ENCODE measurements at regions not wholly inside any gene's neighbourhood (a gene's known extent, or its start where the extent isn't known, plus 50 kb on each side); places are given as distances from the start of the nearest gene placed in this dataset.

GRCh38 chr18:39555496-39555895 is 1989.9 kb upstream of the CELF4 start:
- Histone ChIP-seq H3K36me3 (no peaks in the 10 kb centered on the region), H3K27ac (no peak overlapping the region), H3K9me3 (no peaks in the 10 kb centered on the region), H3K4me3 (no peak overlapping the region), H3K4me1 (ENCODE audit: insufficient read depth) (no peaks in the 10 kb centered on the region), H3K27me3 (no peaks in the 10 kb centered on the region)
- no peak for DNase-seq
- TF ChIP-seq CTCF (IDR thresholded peaks at IDR 0.05) = no peak
- no peak for TF ChIP-seq EP300 (IDR thresholded peaks at IDR 0.05)
- no peak for TF ChIP-seq POLR2A (IDR thresholded peaks at IDR 0.05)
- intact Hi-C loops (cut with DNase I) = no loop called here
- 80 to 83% (median 81%) methylated on average over 1 of the region's 1 CpG for WGBS, 3 donors

GRCh38 chr18:39550701-39551100 is 1985.1 kb upstream of the CELF4 start:
- intact Hi-C loops (cut with DNase I) = no loop called here
- TF ChIP-seq CTCF (IDR thresholded peaks at IDR 0.05) (no peak), POLR2A (IDR thresholded peaks at IDR 0.05) (no peak), EP300 (IDR thresholded peaks at IDR 0.05) (no peak)
- no peaks in the 10 kb centered on the region for H3K36me3 ChIP-seq
- WGBS, 3 donors = 85 to 93% (median 91%) methylated on average over 2 of the region's 2 CpGs
- DNase-seq = no peak
- no peaks in the 10 kb centered on the region for H3K9me3 ChIP-seq
- H3K27ac ChIP-seq = no peak overlapping the region
- H3K27me3 ChIP-seq = no peaks in the 10 kb centered on the region
- no peaks in the 10 kb centered on the region for H3K4me1 ChIP-seq (ENCODE audit: insufficient read depth)
- no peak overlapping the region for H3K4me3 ChIP-seq

GRCh38 chr18:39549144-39549543 is 1983.5 kb upstream of the CELF4 start:
- intact Hi-C loops (cut with DNase I) = no loop called here
- Histone ChIP-seq H3K27me3 (no peaks in the 10 kb centered on the region), H3K4me3 (no peak overlapping the region)

GRCh38 chr18:39531659-39532058 is 1966.1 kb upstream of the CELF4 start:
- no peaks in the 10 kb centered on the region for H3K36me3 ChIP-seq
- no peaks in the 10 kb centered on the region for H3K27me3 ChIP-seq
- no peak overlapping the region for H3K27ac ChIP-seq
- H3K4me1 ChIP-seq (ENCODE audit: insufficient read depth) = no peaks in the 10 kb centered on the region
- DNase-seq = no peak
- TF ChIP-seq POLR2A (IDR thresholded peaks at IDR 0.05) = no peak
- TF ChIP-seq CTCF (IDR thresholded peaks at IDR 0.05) = no peak
- no peak for TF ChIP-seq EP300 (IDR thresholded peaks at IDR 0.05)
- intact Hi-C loops (cut with DNase I) = no loop called here
- H3K9me3 ChIP-seq = no peaks in the 10 kb centered on the region
- no peak overlapping the region for H3K4me3 ChIP-seq
- 87 to 94% (median 93%) methylated on average over 5 of the region's 5 CpGs for WGBS, 3 donors

More at GRCh38 chr18:39549144-39549543, 1983.5 kb upstream of the CELF4 start:
- WGBS, 3 donors = 29 to 45% (median 38%) methylated on average over 1 of the region's 1 CpG
- H3K4me1 ChIP-seq (ENCODE audit: insufficient read depth) = no peaks in the 10 kb centered on the region
- no peak overlapping the region for H3K27ac ChIP-seq
- H3K36me3 ChIP-seq = no peaks in the 10 kb centered on the region
- no peak for DNase-seq
- H3K9me3 ChIP-seq = no peaks in the 10 kb centered on the region
- TF ChIP-seq EP300 (IDR thresholded peaks at IDR 0.05) = no peak
- TF ChIP-seq POLR2A (IDR thresholded peaks at IDR 0.05) = no peak
- TF ChIP-seq CTCF (IDR thresholded peaks at IDR 0.05) = no peak

- DNase-seq = no peak
- no peak overlapping the region for H3K4me3 ChIP-seq
- no peaks in the 10 kb centered on the region for H3K27me3 ChIP-seq
- no peaks in the 10 kb centered on the region for H3K9me3 ChIP-seq
- no peak for TF ChIP-seq CTCF (IDR thresholded peaks at IDR 0.05)
- no peak for TF ChIP-seq EP300 (IDR thresholded peaks at IDR 0.05)
- TF ChIP-seq POLR2A (IDR thresholded peaks at IDR 0.05) = no peak
- intact Hi-C loops (cut with DNase I) = no loop called here
- H3K4me1 ChIP-seq (ENCODE audit: insufficient read depth) = no peaks in the 10 kb centered on the region
- no peaks in the 10 kb centered on the region for H3K36me3 ChIP-seq
- H3K27ac ChIP-seq = no peak overlapping the region
- WGBS, 3 donors = 93 to 95% (median 95%) methylated on average over 12 of the region's 12 CpGs
Observed at GRCh38 chr18:39529358-39529757, 1963.8 kb upstream of the CELF4 start.

Data from ovary (tissue), 7 donors.